GM12891 (cell line): ENCODE measurements at regions not wholly inside any gene's neighbourhood (a gene's known extent, or its start where the extent isn't known, plus 50 kb on each side); places are given as distances from the start of the nearest gene placed in this dataset.

Source experiments
- POLR2A ChIP-seq: IDR thresholded peaks from 2 replicates; pipeline ENCODE4 v1.6.1; 2011; ENCODE audit warnings: low read depth, low read length, control low read depth
- POLR2AphosphoS5 ChIP-seq: IDR thresholded peaks from 2 replicates; pipeline ENCODE4 v1.6.1; 2011; ENCODE audit warnings: low read depth, low read length, control low read depth
- TAF1 ChIP-seq: IDR thresholded peaks from 2 replicates; pipeline ENCODE4 v1.6.1; 2011; ENCODE audit warnings: low read depth, low read length, control low read depth

GRCh38 chr2:225124311-225125017 lies 82.2 kb upstream of the DOCK10 start:
- TF ChIP-seq POLR2A = no peak
- TF ChIP-seq TAF1 = no peak
- no peak for TF ChIP-seq POLR2AphosphoS5
